IMR-90 (cell line): ENCODE measurements at regions not wholly inside any gene's neighbourhood (a gene's known extent, or its start where the extent isn't known, plus 50 kb on each side); places are given as distances from the start of the nearest gene placed in this dataset.

Experiments
- ATAC-seq: fragments of 200-7000 bp; cut with Tn5 transposase; 2 replicates; pipeline ENCODE4 v1.9.1; 2020; ENCODE audit warnings: low read depth, mild to moderate bottlenecking, moderate library complexity
- BruUV-seq: library from RNA; stranded (reverse); fragments of 400-500 nt; replicated peaks from 2 replicates; lab custom pipeline; 2021; lab: Mats Ljungman, UMichigan
- CTCF ChIA-PET: fragments of 300-600 bp; formaldehyde crosslinking; extraction: SDS; loops from one replicate; lab custom pipeline; 2021; ENCODE audit warnings: antibody characterized with exemption; lab: Yijun Ruan, JAX
- POLR2A ChIA-PET: fragments of 300-600 bp; sonication (Branson Sonifier 250); formaldehyde crosslinking; loops from one replicate; lab custom pipeline; 2022; ENCODE audit warnings: antibody characterized with exemption; ENCODE audit not compliant: unreplicated experiment; lab: Charles Lee
- DNase-seq: peaks from one replicate; pipeline ENCODE4 v3.0.0; 2013
- H2AFZ ChIP-seq: replicated peaks from 2 replicates; pipeline ENCODE3; 2013; ENCODE audit warnings: low read length, mild to moderate bottlenecking; ENCODE audit not compliant: poor library complexity
- H2AK5ac ChIP-seq: 2 replicates; pipeline ENCODE4 v1.6.1; 2013; ENCODE audit warnings: low read depth, low read length, inconsistent platforms
- H2AK9ac ChIP-seq: replicated peaks from 2 replicates; pipeline ENCODE3; 2013; ENCODE audit warnings: mild to moderate bottlenecking, low read depth, low read length, moderate library complexity; ENCODE audit not compliant: poor library complexity
- H2BK120ac ChIP-seq: 2 replicates; pipeline ENCODE4 v1.6.1; 2013; ENCODE audit warnings: low read depth, low read length, inconsistent platforms
- H2BK15ac ChIP-seq: 3 replicates; pipeline ENCODE4 v1.6.1; 2013; ENCODE audit warnings: low read depth, low read length, inconsistent platforms
- H2BK20ac ChIP-seq: 2 replicates; pipeline ENCODE4 v1.6.1; 2013; ENCODE audit warnings: low read depth, mild to moderate bottlenecking, inconsistent platforms, low read length, moderate library complexity
- H2BK5ac ChIP-seq: 2 replicates; pipeline ENCODE4 v1.6.1; 2013; ENCODE audit warnings: mild to moderate bottlenecking, low read depth, low read length, inconsistent platforms; ENCODE audit not compliant: poor library complexity, severe bottlenecking
- H3K14ac ChIP-seq: replicated peaks from 2 replicates; pipeline ENCODE4 v1.6.1; 2013; ENCODE audit warnings: low read depth, low read length, inconsistent platforms
- H3K18ac ChIP-seq: 2 replicates; pipeline ENCODE4 v1.6.1; 2013; ENCODE audit warnings: low read depth, low read length, control low read depth
- H3K23ac ChIP-seq: 2 replicates; pipeline ENCODE4 v1.6.1; 2013; ENCODE audit warnings: low read depth, low read length, inconsistent platforms
- H3K27ac ChIP-seq: 2 replicates; pipeline ENCODE4 v1.5.1; 2013; ENCODE audit warnings: mild to moderate bottlenecking, control low read depth, low read length; ENCODE audit not compliant: insufficient read depth
- H3K27me3 ChIP-seq: 2 replicates; pipeline ENCODE4 v1.6.1; 2013; ENCODE audit warnings: low read length; ENCODE audit not compliant: control insufficient read depth, insufficient read depth
- H3K36me3 ChIP-seq: 2 replicates; pipeline ENCODE4 v1.6.1; 2013; ENCODE audit warnings: low read length, mixed read lengths; ENCODE audit not compliant: control insufficient read depth, insufficient read depth
- H3K4ac ChIP-seq: 2 replicates; pipeline ENCODE4 v1.6.1; 2013; ENCODE audit warnings: low read depth, low read length, inconsistent platforms
- H3K4me1 ChIP-seq: 2 replicates; pipeline ENCODE4 v1.6.1; 2013; ENCODE audit warnings: low read length, mixed read lengths; ENCODE audit not compliant: control insufficient read depth, insufficient read depth
- H3K4me2 ChIP-seq: 2 replicates; pipeline ENCODE4 v1.6.1; 2013; ENCODE audit warnings: low read depth, mild to moderate bottlenecking, control low read depth, low read length, moderate library complexity
- H3K4me3 ChIP-seq: 2 replicates; pipeline ENCODE4 v1.5.1; 2013; ENCODE audit warnings: low read depth, mild to moderate bottlenecking, control low read depth, low read length, moderate library complexity; ENCODE audit not compliant: insufficient read depth
- H3K56ac ChIP-seq: 2 replicates; pipeline ENCODE4 v1.6.1; 2013; ENCODE audit warnings: low read length, inconsistent platforms; ENCODE audit not compliant: insufficient read depth; ENCODE audit errors: extremely low read depth
- H3K79me1 ChIP-seq, 2 experiments: 2 replicates each; pipeline ENCODE4 v1.6.1; 2013; ENCODE audit warnings: low read length in 2 of 2, inconsistent platforms in 1 of 2, low read depth in 1 of 2
- H3K9ac ChIP-seq: 2 replicates; pipeline ENCODE4 v1.6.1; 2013; ENCODE audit warnings: low read depth, low read length, control low read depth
- H3K9me1 ChIP-seq: 2 replicates; pipeline ENCODE4 v1.6.1; 2013; ENCODE audit warnings: low read length, inconsistent platforms; ENCODE audit not compliant: insufficient read depth
- H3K9me3 ChIP-seq: 2 replicates; pipeline ENCODE4 v1.6.1; 2013; ENCODE audit warnings: low read length; ENCODE audit not compliant: control insufficient read depth, insufficient read depth
- H4K20me1 ChIP-seq: 2 replicates; pipeline ENCODE4 v1.6.1; 2013; ENCODE audit warnings: low read length, inconsistent platforms; ENCODE audit not compliant: insufficient read depth
- H4K5ac ChIP-seq: 2 replicates; pipeline ENCODE4 v1.6.1; 2013; ENCODE audit warnings: mild to moderate bottlenecking, low read depth, low read length, control low read depth
- H4K8ac ChIP-seq, 2 experiments: 2 replicates each; pipeline ENCODE4 v1.6.1; 2013; ENCODE audit warnings: low read depth in 2 of 2, low read length in 2 of 2, control low read depth in 1 of 2, inconsistent platforms in 1 of 2
- H4K91ac ChIP-seq: 2 replicates; pipeline ENCODE4 v1.6.1; 2013; ENCODE audit warnings: low read depth, low read length, inconsistent platforms; ENCODE audit not compliant: insufficient read depth
- CTCF ChIP-seq: conservative IDR thresholded peaks from 2 replicates; pipeline ENCODE4 v1.5.1; 2012; ENCODE audit warnings: mild to moderate bottlenecking, low read depth, low read length, improper control_type of control experiment
- FOS ChIP-seq: fragments of 150-350 bp; IDR thresholded peaks from 2 replicates; pipeline ENCODE4 v1.6.1; 2016; ENCODE audit warnings: low read depth, low read length
- MXI1 ChIP-seq: IDR thresholded peaks from 2 replicates; pipeline ENCODE4 v1.6.1; 2012; ENCODE audit warnings: low read depth, mild to moderate bottlenecking, low read length, moderate library complexity, borderline replicate concordance
- NFE2L2 ChIP-seq: fragments of 150-350 bp; IDR thresholded peaks from 2 replicates; pipeline ENCODE4 v1.6.1; 2016; ENCODE audit warnings: low read depth, mild to moderate bottlenecking, low read length
- RCOR1 ChIP-seq: IDR thresholded peaks from 2 replicates; pipeline ENCODE4 v1.6.1; 2012; ENCODE audit warnings: mild to moderate bottlenecking, low read length, improper control_type of control experiment; ENCODE audit not compliant: insufficient replicate concordance
- WGBS, 2 experiments: methylation state at CpG; one replicate each; pipeline versions ENCODE4 v1.1.5 to v1.1.7; 2013; ENCODE audit warnings: missing lambda C conversion rate in 2 of 2; ENCODE audit not compliant: insufficient read length in 1 of 2; ENCODE audit errors: extremely low coverage in 2 of 2; 5-methylcytosine and 5-hydroxymethylcytosine counted together
- dilution Hi-C: fragments of 300-500 bp; cut with HindIII; formaldehyde crosslinking; loops from one replicate; pipeline ENCODE4 v1.14.3; 2018; ENCODE audit warnings: low sequenced_read_pairs; ENCODE audit not compliant: unreplicated experiment
- in situ Hi-C: fragments of 300-500 bp; cut with MboI; formaldehyde crosslinking; loops from 3 replicates; pipeline ENCODE4 v1.14.3; 2019; ENCODE audit warnings: low sequenced_read_pairs, inconsistent platforms, mixed read lengths
- intact Hi-C: fragments of 100-400 bp; cut with micrococcal nuclease; formaldehyde crosslinking; loops from 2 replicates; pipeline ENCODE4 v1.10.0; 2022

- Histone ChIP-seq H2AK9ac (no peak overlapping the region), H3K9me3 (no peaks in the 10 kb centered on the region), H3K14ac (no peak overlapping the region), H4K5ac (no peak overlapping the region), H2BK5ac (no peak overlapping the region), H2BK20ac (no peak overlapping the region), H3K27me3 (no peaks in the 10 kb centered on the region; the same call in 1 of the 2 replicates), H4K20me1 (no peaks in the 10 kb centered on the region), H4K8ac (no peak overlapping the region), H3K4me3 (no peak overlapping the region), H3K23ac (no peak overlapping the region), H3K56ac (no peak overlapping the region), H3K79me1 (no peaks in the 10 kb centered on the region), H2AK5ac (no peak overlapping the region), H3K18ac (no peak overlapping the region), H3K36me3 (no peaks in the 10 kb centered on the region), H4K91ac (no peak overlapping the region), H3K27ac (no peak overlapping the region), H2BK120ac (no peak overlapping the region), H3K9me1 (no peaks in the 10 kb centered on the region), H3K4ac (no peak overlapping the region), H3K9ac (no peak overlapping the region), H3K4me1 (no peaks in the 10 kb centered on the region), H3K4me2 (no peak overlapping the region), H2AFZ (no peak overlapping the region), H2BK15ac (no peak overlapping the region)
- DNase-seq (no peak), ATAC-seq (no peak)
- dilution Hi-C loops (no loop called here), in situ Hi-C loops (no loop called here), intact Hi-C loops (no loop called here)
- BruUV-seq: no TSS peak
- ChIA-PET CTCF (no interaction called here), POLR2A (no interaction called here)
- TF ChIP-seq NFE2L2 (no peak), CTCF (no peak), MXI1 (no peak), FOS (no peak), RCOR1 (no peak)
- WGBS, 2 experiments: 80% methylated on average over 1 of the region's 2 CpGs; no CpG with 5 or more reads in 1 of the 2 experiments
Observed at GRCh38 chr7:38330039-38330438, 56.6 kb upstream of the TARP start.
